Liver (tissue), 8 donors: ENCODE measurements at regions not wholly inside any gene's neighbourhood (a gene's known extent, or its start where the extent isn't known, plus 50 kb on each side); places are given as distances from the start of the nearest gene placed in this dataset.

Source experiments
- DNase-seq: peaks from one replicate; pipeline ENCODE4 v3.0.0-alpha.2; 2017; ENCODE audit warnings: low spot score
- H3K27ac ChIP-seq, 2 donors: one replicate each; pipeline ENCODE4 v1.7.0; 2013; ENCODE audit warnings: inconsistent platforms in 2 of 2, low read length in 2 of 2, control low read depth in 1 of 2, low read depth in 1 of 2, mild to moderate bottlenecking in 1 of 2
- H3K27me3 ChIP-seq, 4 donors: one replicate each; pipeline versions ENCODE4 v1.6.1 to v1.7.0; 2013; ENCODE audit warnings: low read length in 3 of 4, inconsistent platforms in 1 of 4, mild to moderate bottlenecking in 1 of 4, moderate library complexity in 1 of 4; ENCODE audit not compliant: control insufficient read depth in 4 of 4, insufficient read depth in 4 of 4
- H3K36me3 ChIP-seq, 4 donors: one replicate each; pipeline versions ENCODE4 v1.6.1 to v1.7.0; 2013; ENCODE audit warnings: low read length in 3 of 4, mild to moderate bottlenecking in 3 of 4, low read depth in 1 of 4, moderate library complexity in 1 of 4; ENCODE audit not compliant: control insufficient read depth in 4 of 4, insufficient read depth in 3 of 4
- H3K4me1 ChIP-seq, 4 donors: one replicate each; pipeline versions ENCODE4 v1.6.1 to v1.7.0; 2013; ENCODE audit warnings: low read length in 3 of 4, mild to moderate bottlenecking in 3 of 4, moderate library complexity in 1 of 4; ENCODE audit not compliant: control insufficient read depth in 4 of 4, insufficient read depth in 4 of 4
- H3K4me3 ChIP-seq, 3 donors: one replicate each; pipeline versions ENCODE4 v1.6.1 to v1.7.0; 2013; ENCODE audit warnings: low read length in 3 of 3, control low read depth in 1 of 3, low read depth in 1 of 3, mild to moderate bottlenecking in 1 of 3
- H3K9ac ChIP-seq, 2 donors: one replicate each; pipeline ENCODE4 v1.7.0; 2013; ENCODE audit warnings: low read length in 2 of 2, mild to moderate bottlenecking in 2 of 2, moderate library complexity in 2 of 2, control low read depth in 1 of 2, low read depth in 1 of 2
- H3K9me3 ChIP-seq, 4 donors: one replicate each; pipeline versions ENCODE4 v1.6.1 to v1.7.0; 2013; ENCODE audit warnings: low read length in 3 of 4; ENCODE audit not compliant: control insufficient read depth in 4 of 4
- ATF3 ChIP-seq: IDR thresholded peaks from 2 replicates; pipeline ENCODE4 v1.6.1; 2016; ENCODE audit warnings: antibody characterized with exemption
- CTCF ChIP-seq: fragments of 150-350 bp; IDR thresholded peaks from 2 replicates; pipeline ENCODE4 v1.5.1; 2017; ENCODE audit warnings: improper control_type of control experiment, low read depth, low read length; ENCODE audit not compliant: missing input control
- FOXA2 ChIP-seq: IDR thresholded peaks from 2 replicates; pipeline ENCODE4 v1.6.1; 2016; ENCODE audit warnings: antibody characterized with exemption
- HNF4G ChIP-seq: IDR thresholded peaks from 2 replicates; pipeline ENCODE4 v1.6.1; 2016; ENCODE audit warnings: antibody characterized with exemption
- MAX ChIP-seq: IDR thresholded peaks from 2 replicates; pipeline ENCODE4 v1.6.1; 2016; ENCODE audit warnings: antibody characterized with exemption
- RAD21 ChIP-seq, 2 donors: IDR thresholded peaks; 2 replicates each; pipeline ENCODE4 v1.6.1; 2016; ENCODE audit warnings: antibody characterized with exemption in 2 of 2, mild to moderate bottlenecking in 2 of 2
- REST ChIP-seq: IDR thresholded peaks from 2 replicates; pipeline ENCODE4 v1.6.1; 2016; ENCODE audit warnings: antibody characterized with exemption, mild to moderate bottlenecking
- RXRA ChIP-seq, 2 donors: IDR thresholded peaks; 2 replicates each; pipeline ENCODE4 v1.6.1; 2017 to 2018; ENCODE audit warnings: antibody characterized with exemption in 2 of 2, mild to moderate bottlenecking in 1 of 2
- SP1 ChIP-seq: IDR thresholded peaks from 2 replicates; pipeline ENCODE4 v1.6.1; 2018; ENCODE audit warnings: antibody characterized with exemption, mild to moderate bottlenecking
- TAF1 ChIP-seq: conservative IDR thresholded peaks from 2 replicates; pipeline ENCODE4 v1.6.1; 2016; ENCODE audit warnings: antibody characterized with exemption, mild to moderate bottlenecking
- YY1 ChIP-seq: IDR thresholded peaks from 2 replicates; pipeline ENCODE4 v1.6.1; 2016; ENCODE audit warnings: antibody characterized with exemption, mild to moderate bottlenecking
- WGBS: extraction: QIAGEN DNeasy Blood & Tissue Kit; methylation state at CpG from one replicate; pipeline ENCODE4 v1.1.7; 2013; 5-methylcytosine and 5-hydroxymethylcytosine counted together
- donor health status: healthy.
- donor health status: healthy.
- donor health status: healthy.
- donor health status: healthy.
- donor health status: healthy.

- 69% methylated on average over 2 of the region's 2 CpGs for WGBS
Measured at GRCh38 chr4:53748328-53748772, 157.1 kb upstream of the LNX1 start.

GRCh38 chr4:53747401-53747800, 156.1 kb upstream of the LNX1 start:
- no peak for DNase-seq
- no peaks in the 10 kb centered on the region for H3K36me3 ChIP-seq
- WGBS = 91% methylated on average over 5 of the region's 5 CpGs
- H3K9ac ChIP-seq = no peak overlapping the region
- H3K27me3 ChIP-seq = no peaks in the 10 kb centered on the region
- TF ChIP-seq FOXA2 (no peak), CTCF (no peak), REST (no peak), SP1 (no peak), ATF3 (no peak), RAD21 (IDR thresholded peaks at IDR 0.05) (no peak), HNF4G (no peak), MAX (no peak), RXRA (IDR thresholded peaks at IDR 0.05) (no peak)
- no peak overlapping the region for H3K27ac ChIP-seq
- no peak overlapping the region for H3K4me3 ChIP-seq
- no peaks in the 10 kb centered on the region for H3K9me3 ChIP-seq
- H3K4me1 ChIP-seq = no peaks in the 10 kb centered on the region

More at GRCh38 chr4:53748328-53748772, 157.1 kb upstream of the LNX1 start:
- H3K27ac ChIP-seq = no peak overlapping the region
- no peaks in the 10 kb centered on the region for H3K9me3 ChIP-seq
- no peaks in the 10 kb centered on the region for H3K36me3 ChIP-seq
- no peak overlapping the region for H3K9ac ChIP-seq
- H3K4me1 ChIP-seq = no peaks in the 10 kb centered on the region
- no peaks in the 10 kb centered on the region for H3K27me3 ChIP-seq
- no peak for DNase-seq
- TF ChIP-seq CTCF = no peak
- no peak for TF ChIP-seq REST
- no peak for TF ChIP-seq YY1
- TF ChIP-seq TAF1 = no peak
- H3K4me3 ChIP-seq = no peak overlapping the region
